OCI-LY1 (cell line): ENCODE measurements at regions not wholly inside any gene's neighbourhood (a gene's known extent, or its start where the extent isn't known, plus 50 kb on each side); places are given as distances from the start of the nearest gene placed in this dataset.

Source experiments
- EZH2 ChIP-seq: fragments of 200-600 bp; sonication (generic), shearing (Covaris generic); IDR thresholded peaks from 2 replicates; pipeline ENCODE4 v1.8.0; 2017; ENCODE audit warnings: borderline replicate concordance, mixed run types, mild to moderate bottlenecking, antibody characterized with exemption, low read length, moderate library complexity, mixed read lengths
- TF ChIP-seq, protein P1 (sequence below): fragments of 200-600 bp; sonication (generic), shearing (Covaris generic); IDR thresholded peaks from 2 replicates; pipeline ENCODE4 v1.5.1; 2017; ENCODE audit warnings: mild to moderate bottlenecking, antibody characterized with exemption, low read length, moderate library complexity, mixed read lengths

DNA sequence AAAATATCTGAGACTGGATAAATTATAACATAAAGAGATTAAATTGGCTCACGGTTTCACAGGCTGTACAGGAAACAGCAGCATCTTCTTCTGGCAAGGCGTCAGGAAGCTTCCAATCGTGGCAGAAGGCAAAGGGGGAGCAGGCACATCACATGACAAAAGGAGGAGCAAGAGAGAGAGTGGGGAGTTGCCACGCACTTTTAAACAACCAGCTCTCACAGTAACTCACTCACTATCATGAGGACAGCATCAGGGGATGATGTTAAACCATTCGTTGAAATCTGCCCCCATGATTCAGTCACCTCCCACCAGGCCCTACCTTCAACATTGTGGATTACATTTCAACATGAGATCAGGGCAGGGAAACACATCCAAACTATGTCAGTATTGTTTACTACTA lies 114.5 kb upstream of the SPATA16 start:
- TF ChIP-seq, protein P1, sequence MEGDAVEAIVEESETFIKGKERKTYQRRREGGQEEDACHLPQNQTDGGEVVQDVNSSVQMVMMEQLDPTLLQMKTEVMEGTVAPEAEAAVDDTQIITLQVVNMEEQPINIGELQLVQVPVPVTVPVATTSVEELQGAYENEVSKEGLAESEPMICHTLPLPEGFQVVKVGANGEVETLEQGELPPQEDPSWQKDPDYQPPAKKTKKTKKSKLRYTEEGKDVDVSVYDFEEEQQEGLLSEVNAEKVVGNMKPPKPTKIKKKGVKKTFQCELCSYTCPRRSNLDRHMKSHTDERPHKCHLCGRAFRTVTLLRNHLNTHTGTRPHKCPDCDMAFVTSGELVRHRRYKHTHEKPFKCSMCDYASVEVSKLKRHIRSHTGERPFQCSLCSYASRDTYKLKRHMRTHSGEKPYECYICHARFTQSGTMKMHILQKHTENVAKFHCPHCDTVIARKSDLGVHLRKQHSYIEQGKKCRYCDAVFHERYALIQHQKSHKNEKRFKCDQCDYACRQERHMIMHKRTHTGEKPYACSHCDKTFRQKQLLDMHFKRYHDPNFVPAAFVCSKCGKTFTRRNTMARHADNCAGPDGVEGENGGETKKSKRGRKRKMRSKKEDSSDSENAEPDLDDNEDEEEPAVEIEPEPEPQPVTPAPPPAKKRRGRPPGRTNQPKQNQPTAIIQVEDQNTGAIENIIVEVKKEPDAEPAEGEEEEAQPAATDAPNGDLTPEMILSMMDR, result no peak
- no peak for TF ChIP-seq EZH2
